CD1c-positive myeloid dendritic cell (primary cell): ENCODE measurements at regions not wholly inside any gene's neighbourhood (a gene's known extent, or its start where the extent isn't known, plus 50 kb on each side); places are given as distances from the start of the nearest gene placed in this dataset.
A peak's percentile ranks its signal among the peaks of the same experiment; 100 is the strongest.
"Not testable (repeated sequence)": the region's sequence is repeated elsewhere in the genome, so short reads cannot be mapped to it uniquely, and the experiment has no call there.

Experiments
- DNase-seq: peaks from one replicate; pipeline ENCODE4 v3.0.0-alpha.2; 2016; ENCODE audit errors: extremely low spot score

- DNase-seq = not testable (repeated sequence)
Measured at GRCh38 chr7:36065563-36066342, 87.3 kb upstream of the EEPD1 start.

GRCh38 chr7:36066343-36066664, 86.8 kb upstream of the EEPD1 start:
- no peak for DNase-seq

- no peak for DNase-seq
Measured at GRCh38 chr7:36070230-36070629, 82.8 kb upstream of the EEPD1 start.

GRCh38 chr7:36071605-36072004, 81.4 kb upstream of the EEPD1 start:
- no peak for DNase-seq

- no peak for DNase-seq
Measured at GRCh38 chr7:36072620-36073019, 80.4 kb upstream of the EEPD1 start.

- DNase-seq = no peak
Measured at GRCh38 chr7:36075561-36075960, 77.5 kb upstream of the EEPD1 start.

GRCh38 chr7:36076074-36076473, 77.0 kb upstream of the EEPD1 start:
- DNase-seq = no peak

GRCh38 chr7:36078816-36079360, 74.2 kb upstream of the EEPD1 start:
- no peak for DNase-seq

- DNase-seq = no peak
Measured at GRCh38 chr7:36079446-36080025, 73.5 kb upstream of the EEPD1 start.

- no peak for DNase-seq
Measured at GRCh38 chr7:36080843-36081242, 72.2 kb upstream of the EEPD1 start.

GRCh38 chr7:36082216-36082615, 70.8 kb upstream of the EEPD1 start:
- DNase-seq = no peak

GRCh38 chr7:36082910-36083309, 70.1 kb upstream of the EEPD1 start:
- DNase-seq = no peak

GRCh38 chr7:36083626-36084380, 69.3 kb upstream of the EEPD1 start:
- no peak for DNase-seq

GRCh38 chr7:36084485-36085091, 68.5 kb upstream of the EEPD1 start:
- no peak for DNase-seq

GRCh38 chr7:36085096-36085495, 68.0 kb upstream of the EEPD1 start:
- DNase-seq = no peak

- DNase-seq = no peak
Measured at GRCh38 chr7:36086571-36086970, 66.5 kb upstream of the EEPD1 start.

GRCh38 chr7:36088553-36088952, 64.5 kb upstream of the EEPD1 start:
- peak; percentile 5 for DNase-seq

- DNase-seq = no peak
Measured at GRCh38 chr7:36088966-36089365, 64.1 kb upstream of the EEPD1 start.

- no peak for DNase-seq
Measured at GRCh38 chr7:36090976-36091873, 61.8 kb upstream of the EEPD1 start.

GRCh38 chr7:36091874-36092176, 61.2 kb upstream of the EEPD1 start:
- DNase-seq = no peak

GRCh38 chr7:36092221-36092771, 60.8 kb upstream of the EEPD1 start:
- no peak for DNase-seq
